HG03025 (cell line): ENCODE measurements at regions not wholly inside any gene's neighbourhood (a gene's known extent, or its start where the extent isn't known, plus 50 kb on each side); places are given as distances from the start of the nearest gene placed in this dataset.
A peak's percentile ranks its signal among the peaks of the same experiment; 100 is the strongest.
"Not testable (repeated sequence)": the region's sequence is repeated elsewhere in the genome, so short reads cannot be mapped to it uniquely, and the experiment has no call there.

Experiments
- ATAC-seq: cut with Tn5 transposase; IDR thresholded peaks from one replicate; pipeline ENCODE4 v1.9.1; 2021; ENCODE audit warnings: mild to moderate bottlenecking, moderate library complexity; ENCODE audit not compliant: unreplicated experiment, low FRiP score

GRCh38 chr6:47180633-47181032 is 129.1 kb downstream of the TNFRSF21 start:
- ATAC-seq, result no peak

- ATAC-seq, result no peak
These were observed 130.4 kb downstream of the TNFRSF21 start for GRCh38 chr6:47179286-47179685.

DNA sequence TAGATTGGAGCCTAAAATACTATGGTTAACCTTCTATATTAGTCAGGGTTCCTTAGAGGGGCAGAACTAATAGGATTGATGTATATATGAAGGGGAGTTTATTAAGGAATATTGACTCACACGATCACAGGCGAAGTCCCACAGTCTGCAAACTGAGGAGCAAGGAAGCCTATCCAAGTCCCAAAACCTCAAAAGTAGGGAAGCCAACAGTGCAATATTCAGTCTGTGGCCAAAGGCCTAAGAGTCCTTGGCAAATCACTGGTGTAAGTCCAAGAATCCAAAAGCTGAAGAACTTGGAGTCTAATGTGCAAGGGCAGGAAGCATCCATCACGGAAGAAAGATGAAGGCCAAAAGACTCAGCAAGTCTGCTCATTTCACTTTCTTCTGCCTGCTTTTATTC is 133.5 kb upstream of the ADGRF1 start:
- ATAC-seq, result no peak

DNA sequence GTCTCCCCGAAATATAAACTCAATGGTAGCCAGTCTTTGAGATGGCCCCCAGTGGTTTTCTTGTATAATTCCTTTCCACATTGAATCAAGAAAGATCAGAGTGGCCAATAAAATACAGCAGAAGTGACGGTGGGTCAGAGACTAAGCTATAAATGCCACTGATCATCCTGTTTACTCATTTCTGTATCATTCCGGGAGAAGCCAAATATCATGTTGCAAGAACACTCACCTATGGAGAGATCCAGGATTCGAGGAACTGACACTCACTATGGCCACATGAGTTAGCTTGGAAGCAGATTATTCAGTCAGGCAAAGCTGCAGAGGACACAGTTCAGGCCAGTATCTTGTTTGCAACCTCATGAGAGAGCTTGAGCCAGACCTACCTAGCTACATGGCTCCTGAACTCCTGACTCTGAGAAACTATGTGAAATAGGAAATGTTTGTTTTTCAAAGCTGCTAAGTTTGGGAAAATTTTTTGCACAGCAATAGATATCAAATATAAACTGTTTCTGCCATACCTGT is 132.4 kb upstream of the ADGRF1 start:
- ATAC-seq, result no peak

DNA sequence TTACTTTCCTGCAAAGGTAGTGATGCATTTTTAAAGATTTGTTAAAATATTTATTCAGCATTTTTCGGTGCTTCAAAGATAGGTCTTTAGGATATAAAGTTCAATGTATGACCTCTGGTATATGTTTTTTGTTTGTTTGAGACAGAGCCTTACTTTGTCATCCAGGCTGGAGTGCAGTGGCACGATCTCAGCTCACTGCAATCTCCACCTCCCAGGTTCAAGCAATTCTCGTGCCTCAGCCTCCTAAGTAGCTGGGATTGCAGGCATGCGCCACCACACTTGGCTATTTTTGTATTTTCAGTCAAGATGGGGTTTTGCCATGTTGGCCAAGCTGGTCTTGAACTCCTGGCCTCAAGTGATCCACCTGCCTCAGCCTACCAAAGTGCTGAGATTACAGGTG is 131.9 kb upstream of the ADGRF1 start:
- not testable (repeated sequence) for ATAC-seq

GRCh38 chr6:47173145-47173544 is 131.0 kb upstream of the ADGRF1 start:
- not testable (repeated sequence) for ATAC-seq

GRCh38 chr6:47170617-47170947 is 128.4 kb upstream of the ADGRF1 start:
- no peak for ATAC-seq

DNA sequence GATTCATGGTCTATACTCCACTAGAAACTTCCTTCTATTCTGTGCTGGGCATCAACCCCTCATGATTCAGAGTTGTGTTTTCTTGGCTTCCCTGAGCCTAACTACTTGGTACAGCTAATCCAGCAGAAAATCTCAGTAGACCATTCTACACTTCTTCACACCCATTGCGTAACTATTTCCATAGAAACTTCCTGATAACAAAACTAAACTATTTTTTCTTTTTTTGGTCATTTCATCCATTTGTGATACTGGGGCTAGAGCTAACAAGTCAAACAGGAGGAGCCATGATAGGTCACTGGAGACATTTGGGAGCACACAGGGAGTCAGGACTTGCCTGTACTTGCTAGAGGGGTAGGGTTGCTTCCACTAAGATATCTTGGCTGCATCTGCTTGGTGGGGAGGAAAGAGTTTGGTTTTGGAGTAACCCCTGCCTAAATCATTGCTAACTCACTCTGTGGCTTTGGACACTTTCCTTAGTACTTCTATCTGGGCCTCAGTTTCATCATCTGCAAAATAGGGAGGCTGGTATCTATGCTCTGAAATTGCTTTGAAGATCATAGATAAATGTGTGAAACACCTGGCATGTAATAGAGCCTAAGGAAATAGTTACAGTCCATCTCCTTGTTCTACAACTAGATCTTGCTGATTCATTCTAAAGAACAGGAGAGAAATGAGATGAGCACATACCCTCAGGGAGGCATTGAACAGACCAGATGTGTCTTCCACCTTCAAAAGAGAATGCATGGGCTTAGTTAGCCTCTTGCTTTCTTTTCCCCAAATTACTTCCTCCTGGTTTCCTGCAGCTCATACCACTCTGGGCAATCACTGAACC is 127.9 kb upstream of the ADGRF1 start:
- ATAC-seq, result no peak

GRCh38 chr6:47168180-47168579 is 126.0 kb upstream of the ADGRF1 start:
- ATAC-seq, result no peak

- ATAC-seq, result peak; percentile 82
These were observed 123.8 kb upstream of the ADGRF1 start for GRCh38 chr6:47165918-47166317.

GRCh38 chr6:47164877-47165276 is 122.7 kb upstream of the ADGRF1 start:
- no peak for ATAC-seq

GRCh38 chr6:47163536-47163935 is 121.4 kb upstream of the ADGRF1 start:
- no peak for ATAC-seq

DNA sequence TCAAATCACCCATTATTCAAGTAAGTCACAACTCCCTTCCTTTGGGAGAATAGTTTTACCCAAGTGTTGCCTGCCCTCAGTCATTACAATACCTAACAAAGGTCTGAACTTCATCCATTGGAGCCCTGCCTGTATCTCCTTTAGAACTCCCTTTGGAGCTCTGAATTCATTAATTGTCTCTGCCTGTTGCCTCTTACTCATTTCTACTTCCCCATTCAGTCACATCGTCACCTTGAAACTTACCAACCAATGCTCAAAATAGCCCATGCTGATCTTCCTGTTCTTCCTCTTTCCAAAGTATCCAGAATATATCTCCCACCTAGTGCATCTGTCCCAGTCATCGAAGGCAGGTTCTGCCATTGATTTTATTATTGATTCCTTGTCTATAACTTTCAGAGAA is 120.7 kb upstream of the ADGRF1 start:
- ATAC-seq, result no peak

- no peak for ATAC-seq
These were observed 120.1 kb upstream of the ADGRF1 start for GRCh38 chr6:47162231-47162630.

DNA sequence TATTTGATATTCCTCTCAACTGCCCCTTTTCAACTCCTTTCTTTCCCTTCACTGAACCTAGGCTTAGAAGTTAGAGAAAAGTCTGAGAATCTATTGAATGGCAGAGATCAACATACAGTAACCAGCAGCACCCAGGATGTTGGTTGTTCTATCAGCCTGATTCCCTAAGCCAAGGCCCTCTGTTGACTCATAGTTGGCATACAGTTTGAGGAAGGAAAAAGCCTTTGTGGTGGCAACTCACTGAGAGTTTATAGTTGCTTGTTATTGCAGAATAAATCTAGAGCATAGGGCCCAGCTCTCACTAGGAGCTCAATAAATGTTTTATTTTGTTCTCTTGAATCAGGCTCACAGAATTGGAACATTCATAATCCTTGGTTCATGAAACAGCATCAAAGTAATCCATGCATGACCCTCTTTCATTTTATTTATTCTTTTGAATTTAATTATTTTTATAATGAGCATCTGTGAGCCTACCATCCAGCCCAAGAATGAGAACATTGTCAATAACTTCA is 119.1 kb upstream of the ADGRF1 start:
- no peak for ATAC-seq

- ATAC-seq, result no peak
These were observed 118.6 kb upstream of the ADGRF1 start for GRCh38 chr6:47160702-47161101.

- no peak for ATAC-seq
These were observed 117.6 kb upstream of the ADGRF1 start for GRCh38 chr6:47159763-47160162.

DNA sequence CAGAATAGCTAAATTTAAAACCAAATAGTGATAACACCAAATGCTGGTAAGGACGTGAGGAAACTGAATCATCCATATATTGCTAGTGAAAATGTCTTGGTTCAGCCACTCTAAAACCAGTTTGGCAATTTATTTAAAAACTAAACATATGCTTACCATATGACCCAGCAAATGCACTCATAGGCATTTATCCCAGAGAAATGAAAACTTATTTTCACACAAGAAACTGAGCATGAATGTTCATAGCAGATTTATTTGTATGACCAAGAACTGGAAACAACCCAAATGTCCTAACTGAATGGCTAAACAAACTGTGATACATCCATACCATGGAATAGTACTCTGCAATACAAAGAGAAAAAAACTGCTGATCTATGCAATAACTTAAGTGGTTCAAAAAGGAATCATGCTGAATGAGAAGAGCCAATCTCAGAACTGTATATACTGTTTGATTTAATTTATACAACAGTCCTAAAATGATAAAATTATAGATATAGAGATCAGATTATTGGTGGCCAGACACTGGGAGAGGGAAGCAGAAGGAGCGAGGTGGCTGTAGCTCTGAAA is 115.6 kb upstream of the ADGRF1 start:
- no peak for ATAC-seq

GRCh38 chr6:47157063-47157462 is 114.9 kb upstream of the ADGRF1 start:
- no peak for ATAC-seq

GRCh38 chr6:47156196-47156595 is 114.1 kb upstream of the ADGRF1 start:
- ATAC-seq, result no peak

DNA sequence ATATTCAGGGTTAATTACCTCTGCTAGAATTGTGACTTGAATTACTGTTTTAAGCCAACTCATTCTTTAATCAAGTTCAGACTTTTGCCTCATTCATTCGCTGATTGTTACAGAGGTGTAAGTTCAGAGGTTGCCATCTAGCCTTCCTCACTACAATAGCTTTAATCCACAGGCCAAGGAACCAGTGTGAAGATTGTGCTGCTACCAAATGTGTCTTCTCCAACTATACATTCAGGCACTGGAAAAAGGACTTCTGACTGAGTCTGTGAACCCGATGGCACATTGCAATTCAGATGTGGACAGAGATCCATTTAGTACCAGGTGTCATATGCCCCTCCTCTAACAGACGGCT is 111.2 kb upstream of the ADGRF1 start:
- no peak for ATAC-seq
